OCI-LY7 (cell line): ENCODE measurements at regions not wholly inside any gene's neighbourhood (a gene's known extent, or its start where the extent isn't known, plus 50 kb on each side); places are given as distances from the start of the nearest gene placed in this dataset.

Source experiments
- EZH2phosphoT487 ChIP-seq: fragments of 200-600 bp; sonication (generic); IDR thresholded peaks from 2 replicates; pipeline ENCODE4 v1.6.1; 2018; ENCODE audit warnings: low read depth, borderline replicate concordance, mild to moderate bottlenecking, mixed run types, antibody characterized with exemption, low read length, moderate library complexity, mixed read lengths
- TF ChIP-seq, protein P1 (sequence below): fragments of 200-600 bp; sonication (generic); conservative IDR thresholded peaks from 2 replicates; pipeline ENCODE4 v1.5.1; 2014; ENCODE audit warnings: mild to moderate bottlenecking, antibody characterized with exemption, low read length, moderate library complexity, mixed read lengths

DNA sequence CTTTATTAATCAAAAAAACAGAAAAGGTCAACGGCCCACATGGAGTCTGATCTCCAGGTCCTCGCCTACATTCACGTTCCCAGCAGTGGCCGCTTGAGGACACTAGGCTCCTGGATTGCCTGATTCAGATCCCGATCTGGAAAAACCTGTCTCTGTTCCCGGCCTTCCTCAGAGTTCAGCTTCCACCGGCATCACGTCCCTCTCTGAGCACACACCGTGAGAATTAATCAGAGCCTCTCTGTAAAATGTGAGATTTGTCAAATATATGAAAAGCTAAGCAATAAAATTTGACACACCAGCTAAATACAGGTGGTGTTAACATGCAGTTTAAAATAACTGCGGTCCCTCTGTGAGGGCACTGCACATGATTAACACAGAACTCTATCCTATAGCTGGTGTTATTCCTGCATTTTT is 122.8 kb upstream of the COL21A1 start:
- TF ChIP-seq, protein P1, sequence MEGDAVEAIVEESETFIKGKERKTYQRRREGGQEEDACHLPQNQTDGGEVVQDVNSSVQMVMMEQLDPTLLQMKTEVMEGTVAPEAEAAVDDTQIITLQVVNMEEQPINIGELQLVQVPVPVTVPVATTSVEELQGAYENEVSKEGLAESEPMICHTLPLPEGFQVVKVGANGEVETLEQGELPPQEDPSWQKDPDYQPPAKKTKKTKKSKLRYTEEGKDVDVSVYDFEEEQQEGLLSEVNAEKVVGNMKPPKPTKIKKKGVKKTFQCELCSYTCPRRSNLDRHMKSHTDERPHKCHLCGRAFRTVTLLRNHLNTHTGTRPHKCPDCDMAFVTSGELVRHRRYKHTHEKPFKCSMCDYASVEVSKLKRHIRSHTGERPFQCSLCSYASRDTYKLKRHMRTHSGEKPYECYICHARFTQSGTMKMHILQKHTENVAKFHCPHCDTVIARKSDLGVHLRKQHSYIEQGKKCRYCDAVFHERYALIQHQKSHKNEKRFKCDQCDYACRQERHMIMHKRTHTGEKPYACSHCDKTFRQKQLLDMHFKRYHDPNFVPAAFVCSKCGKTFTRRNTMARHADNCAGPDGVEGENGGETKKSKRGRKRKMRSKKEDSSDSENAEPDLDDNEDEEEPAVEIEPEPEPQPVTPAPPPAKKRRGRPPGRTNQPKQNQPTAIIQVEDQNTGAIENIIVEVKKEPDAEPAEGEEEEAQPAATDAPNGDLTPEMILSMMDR: no peak
- no peak for TF ChIP-seq EZH2phosphoT487
